Activated CD4-positive, alpha-beta T cell treated with anti-CD3 and anti-CD28 coated beads for 48 hours (primary cell): ENCODE measurements at regions not wholly inside any gene's neighbourhood (a gene's known extent, or its start where the extent isn't known, plus 50 kb on each side); places are given as distances from the start of the nearest gene placed in this dataset.

ENCODE experiments used
- DNase-seq: peaks from one replicate; pipeline ENCODE4 v3.0.0-alpha.2; 2020

- DNase-seq: no peak
Observed at GRCh38 chr11:76298255-76298654, 82.7 kb downstream of the THAP12 start.

- DNase-seq: no peak
Observed at GRCh38 chr11:76296731-76297542, 84.0 kb downstream of the THAP12 start.

GRCh38 chr11:76293189-76293631, 86.9 kb upstream of the WNT11 start:
- DNase-seq: peak; percentile 53

- DNase-seq: no peak
Observed at GRCh38 chr11:76292583-76293188, 86.4 kb upstream of the WNT11 start.

GRCh38 chr11:76291576-76292526, 85.5 kb upstream of the WNT11 start:
- no peak for DNase-seq

- peak; percentile 34 for DNase-seq
Observed at GRCh38 chr11:76288166-76288980, 82.1 kb upstream of the WNT11 start.

- no peak for DNase-seq
Observed at GRCh38 chr11:76287227-76287626, 80.9 kb upstream of the WNT11 start.

GRCh38 chr11:76285397-76286104, 79.2 kb upstream of the WNT11 start:
- no peak for DNase-seq

- no peak for DNase-seq
Observed at GRCh38 chr11:76284161-76284560, 77.9 kb upstream of the WNT11 start.

- no peak for DNase-seq
Observed at GRCh38 chr11:76282811-76283595, 76.7 kb upstream of the WNT11 start.

- DNase-seq: no peak
Observed at GRCh38 chr11:76282172-76282571, 75.9 kb upstream of the WNT11 start.

- no peak for DNase-seq
Observed at GRCh38 chr11:76281558-76281906, 75.2 kb upstream of the WNT11 start.

GRCh38 chr11:76280882-76281557, 74.7 kb upstream of the WNT11 start:
- DNase-seq: no peak

- DNase-seq: no peak
Observed at GRCh38 chr11:76280151-76280881, 74.0 kb upstream of the WNT11 start.

- no peak for DNase-seq
Observed at GRCh38 chr11:76279646-76280045, 73.3 kb upstream of the WNT11 start.

- DNase-seq: no peak
Observed at GRCh38 chr11:76279038-76279437, 72.7 kb upstream of the WNT11 start.

GRCh38 chr11:76278526-76278925, 72.2 kb upstream of the WNT11 start:
- no peak for DNase-seq

- DNase-seq: no peak
Observed at GRCh38 chr11:76277298-76278175, 71.2 kb upstream of the WNT11 start.

- no peak for DNase-seq
Observed at GRCh38 chr11:76276781-76277155, 70.5 kb upstream of the WNT11 start.
